ENCODE measurements at regions not wholly inside any gene's neighbourhood (a gene's known extent, or its start where the extent isn't known, plus 50 kb on each side); places are given as distances from the start of the nearest gene placed in this dataset.

DNA sequence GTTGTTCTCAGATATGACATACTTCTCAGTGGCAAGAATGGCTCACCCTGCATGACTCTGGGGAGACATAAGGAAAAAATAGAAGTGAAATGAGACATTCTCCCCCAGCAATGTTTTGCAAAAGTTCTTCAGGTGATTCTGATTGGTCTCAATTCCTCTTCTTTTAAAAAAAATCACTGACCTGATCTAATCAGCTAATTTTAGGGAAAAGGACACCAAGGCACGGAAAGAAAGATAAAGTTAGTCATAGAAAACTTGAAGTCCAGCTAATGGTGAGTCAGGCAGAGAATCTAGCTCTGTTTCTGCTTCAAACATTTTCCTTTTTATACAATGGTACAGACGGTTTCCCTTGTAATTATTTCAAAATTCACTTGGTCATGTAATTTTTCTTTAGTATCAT lies 1018.9 kb upstream of the ARRDC3 start:
- Mint-ChIP-seq H3K27ac (no peak overlapping the region), H3K9me3 (ENCODE audit: low read depth) (no peaks in the 10 kb centered on the region), H3K36me3 (ENCODE audit: insufficient read depth) (no peaks in the 10 kb centered on the region), H3K27me3 (no peaks in the 10 kb centered on the region), H3K4me1 (ENCODE audit: low read depth) (no peaks in the 10 kb centered on the region), H3K4me3 (ENCODE audit: low read depth) (no peak overlapping the region)
- no peak for TF ChIP-seq CTCF (IDR thresholded peaks at IDR 0.05; ENCODE audit: unreplicated experiment)
- DNase-seq (ENCODE audit: low spot score, unreplicated experiment) = no peak

GRCh38 chr5:92401492-92401891 lies 1018.4 kb upstream of the ARRDC3 start:
- Mint-ChIP-seq H3K36me3 (ENCODE audit: insufficient read depth) (no peaks in the 10 kb centered on the region), H3K27ac (no peak overlapping the region), H3K4me3 (ENCODE audit: low read depth) (no peak overlapping the region), H3K9me3 (ENCODE audit: low read depth) (no peaks in the 10 kb centered on the region), H3K27me3 (no peaks in the 10 kb centered on the region), H3K4me1 (ENCODE audit: low read depth) (no peaks in the 10 kb centered on the region)
- TF ChIP-seq CTCF (IDR thresholded peaks at IDR 0.05; ENCODE audit: unreplicated experiment) = no peak
- DNase-seq (ENCODE audit: low spot score, unreplicated experiment) = no peak

DNA sequence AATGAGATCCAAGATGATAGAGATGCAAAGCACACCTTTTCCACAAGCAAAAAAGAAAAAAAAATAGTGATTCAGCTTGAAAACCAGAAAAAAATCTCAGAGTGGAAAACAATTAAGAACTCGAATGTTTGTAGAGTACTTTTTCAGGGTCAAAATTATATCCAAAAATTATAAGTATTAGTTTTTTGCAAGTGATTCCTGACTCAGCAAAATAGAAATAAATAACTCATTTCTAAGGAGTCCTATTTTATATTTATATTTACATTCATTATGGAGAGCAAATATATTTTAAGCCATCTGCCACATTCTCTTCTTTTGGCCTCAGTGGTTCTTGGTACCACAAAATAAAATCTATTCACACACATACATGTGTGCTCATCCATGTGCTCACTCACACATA lies 1011.8 kb upstream of the ARRDC3 start:
- no peak for TF ChIP-seq CTCF (IDR thresholded peaks at IDR 0.05; ENCODE audit: unreplicated experiment)
- H3K9me3 Mint-ChIP-seq (ENCODE audit: low read depth) = no peaks in the 10 kb centered on the region

DNA sequence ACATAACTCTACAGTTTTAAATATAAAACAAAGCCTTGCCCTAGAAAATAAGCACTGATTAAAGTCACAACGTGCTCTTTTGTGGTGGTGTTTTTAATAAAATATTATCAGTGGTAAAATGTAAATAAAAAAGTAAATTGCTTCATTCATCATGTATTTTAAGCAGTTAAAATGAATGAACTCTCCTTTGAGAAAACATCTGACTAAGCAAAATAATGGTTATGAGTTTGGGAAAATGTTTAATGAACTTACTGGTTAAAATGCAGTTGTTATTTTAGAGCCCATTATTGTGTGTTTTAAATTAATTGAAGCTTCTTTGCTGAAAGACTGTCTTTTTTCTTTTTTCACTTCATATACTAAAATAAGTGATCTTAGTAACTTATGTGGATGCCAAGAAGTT lies 1007.5 kb upstream of the ARRDC3 start:
- Mint-ChIP-seq H3K4me1 (ENCODE audit: low read depth) (no peaks in the 10 kb centered on the region), H3K36me3 (ENCODE audit: insufficient read depth) (no peaks in the 10 kb centered on the region)

More for the DNA sequence above, 1011.8 kb upstream of the ARRDC3 start:
- no peak overlapping the region for H3K27ac Mint-ChIP-seq
- H3K27me3 Mint-ChIP-seq = no peaks in the 10 kb centered on the region
- H3K36me3 Mint-ChIP-seq (ENCODE audit: insufficient read depth) = no peaks in the 10 kb centered on the region
- DNase-seq (ENCODE audit: low spot score, unreplicated experiment) = no peak
- no peaks in the 10 kb centered on the region for H3K4me1 Mint-ChIP-seq (ENCODE audit: low read depth)
- H3K4me3 Mint-ChIP-seq (ENCODE audit: low read depth) = no peak overlapping the region

GRCh38 chr5:92380069-92380770 lies 997.1 kb upstream of the ARRDC3 start:
- Mint-ChIP-seq H3K27me3 (peaks cover 2% of the 10 kb centered on the region), H3K9me3 (ENCODE audit: low read depth) (no peaks in the 10 kb centered on the region)
- TF ChIP-seq CTCF (IDR thresholded peaks at IDR 0.05; ENCODE audit: unreplicated experiment) = no peak

More for the DNA sequence above, 1007.5 kb upstream of the ARRDC3 start:
- DNase-seq (ENCODE audit: low spot score, unreplicated experiment) = no peak
- TF ChIP-seq CTCF (IDR thresholded peaks at IDR 0.05; ENCODE audit: unreplicated experiment) = no peak
- H3K27me3 Mint-ChIP-seq = no peaks in the 10 kb centered on the region
- no peak overlapping the region for H3K27ac Mint-ChIP-seq
- H3K4me3 Mint-ChIP-seq (ENCODE audit: low read depth) = no peak overlapping the region
- no peaks in the 10 kb centered on the region for H3K9me3 Mint-ChIP-seq (ENCODE audit: low read depth)

More at GRCh38 chr5:92380069-92380770, 997.1 kb upstream of the ARRDC3 start:
- no peak for DNase-seq (ENCODE audit: low spot score, unreplicated experiment)
- Mint-ChIP-seq H3K4me1 (ENCODE audit: low read depth) (no peaks in the 10 kb centered on the region), H3K4me3 (ENCODE audit: low read depth) (no peak overlapping the region), H3K36me3 (ENCODE audit: insufficient read depth) (no peaks in the 10 kb centered on the region), H3K27ac (no peak overlapping the region)
